GM12872 (cell line): ENCODE measurements at regions not wholly inside any gene's neighbourhood (a gene's known extent, or its start where the extent isn't known, plus 50 kb on each side); places are given as distances from the start of the nearest gene placed in this dataset.

Experiments
- TF ChIP-seq, protein P1 (sequence below): IDR thresholded peaks from 3 replicates; pipeline ENCODE4 v1.5.1; 2011; ENCODE audit warnings: low read depth, mild to moderate bottlenecking, low read length, moderate library complexity; ENCODE audit not compliant: insufficient read depth

DNA sequence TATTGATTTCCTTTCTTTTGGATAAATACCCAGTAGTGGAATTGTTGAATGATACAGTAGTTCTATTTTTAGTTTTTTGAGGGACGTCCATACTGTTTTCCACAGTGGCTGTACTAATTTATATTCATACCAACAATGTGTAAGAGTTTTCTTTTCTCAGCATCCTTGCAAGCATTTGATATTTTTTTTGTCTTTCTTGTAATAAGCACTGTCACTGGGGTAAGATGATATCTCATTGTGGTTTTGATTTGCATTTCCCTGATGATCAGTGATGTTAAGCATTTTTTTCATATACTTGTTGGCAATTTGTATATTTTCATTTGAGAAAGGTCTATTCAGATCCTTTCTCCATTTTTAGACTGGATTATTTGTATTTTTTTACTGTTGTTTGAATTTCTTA lies 308.7 kb downstream of the PTEN start:
- TF ChIP-seq, protein P1, sequence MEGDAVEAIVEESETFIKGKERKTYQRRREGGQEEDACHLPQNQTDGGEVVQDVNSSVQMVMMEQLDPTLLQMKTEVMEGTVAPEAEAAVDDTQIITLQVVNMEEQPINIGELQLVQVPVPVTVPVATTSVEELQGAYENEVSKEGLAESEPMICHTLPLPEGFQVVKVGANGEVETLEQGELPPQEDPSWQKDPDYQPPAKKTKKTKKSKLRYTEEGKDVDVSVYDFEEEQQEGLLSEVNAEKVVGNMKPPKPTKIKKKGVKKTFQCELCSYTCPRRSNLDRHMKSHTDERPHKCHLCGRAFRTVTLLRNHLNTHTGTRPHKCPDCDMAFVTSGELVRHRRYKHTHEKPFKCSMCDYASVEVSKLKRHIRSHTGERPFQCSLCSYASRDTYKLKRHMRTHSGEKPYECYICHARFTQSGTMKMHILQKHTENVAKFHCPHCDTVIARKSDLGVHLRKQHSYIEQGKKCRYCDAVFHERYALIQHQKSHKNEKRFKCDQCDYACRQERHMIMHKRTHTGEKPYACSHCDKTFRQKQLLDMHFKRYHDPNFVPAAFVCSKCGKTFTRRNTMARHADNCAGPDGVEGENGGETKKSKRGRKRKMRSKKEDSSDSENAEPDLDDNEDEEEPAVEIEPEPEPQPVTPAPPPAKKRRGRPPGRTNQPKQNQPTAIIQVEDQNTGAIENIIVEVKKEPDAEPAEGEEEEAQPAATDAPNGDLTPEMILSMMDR, result no peak

DNA sequence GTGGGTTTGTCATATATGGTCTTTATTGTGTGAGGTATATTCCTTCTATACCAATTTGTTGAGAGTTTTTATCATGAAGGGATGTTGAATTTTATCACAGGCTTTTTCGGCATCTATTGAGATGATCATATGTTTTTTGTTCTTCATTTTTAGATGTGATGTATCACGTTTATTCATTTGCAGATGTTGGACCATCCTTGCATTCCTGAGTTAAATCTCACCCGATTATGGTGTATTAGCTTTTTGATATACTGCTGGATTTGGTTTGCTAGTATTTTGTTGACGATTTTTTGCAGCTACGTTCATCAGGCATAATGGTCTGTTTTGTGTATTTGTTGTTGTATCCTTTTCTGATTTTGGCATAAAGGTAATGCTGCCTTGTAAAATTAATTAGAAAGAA lies 311.0 kb downstream of the PTEN start:
- TF ChIP-seq, protein P1, result no peak

DNA sequence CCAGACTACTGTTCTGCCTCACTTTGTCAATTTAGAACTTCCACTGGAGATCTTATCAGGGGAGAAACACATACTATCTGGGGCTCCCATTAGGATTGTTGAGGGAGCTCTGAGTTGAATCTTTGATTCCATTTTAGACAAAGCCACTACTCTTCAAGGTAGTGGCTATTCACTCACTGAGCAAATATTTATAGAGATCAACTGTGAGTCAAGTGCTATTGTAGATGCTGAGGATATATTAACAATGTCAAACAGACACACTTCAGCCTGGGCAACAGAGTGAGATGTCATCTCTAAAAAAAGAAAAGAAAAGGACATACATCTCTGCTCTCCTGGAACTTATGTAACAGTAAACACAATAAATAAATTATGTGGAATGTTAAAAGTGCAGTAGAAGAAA lies 315.3 kb downstream of the PTEN start:
- TF ChIP-seq, protein P1, result no peak

DNA sequence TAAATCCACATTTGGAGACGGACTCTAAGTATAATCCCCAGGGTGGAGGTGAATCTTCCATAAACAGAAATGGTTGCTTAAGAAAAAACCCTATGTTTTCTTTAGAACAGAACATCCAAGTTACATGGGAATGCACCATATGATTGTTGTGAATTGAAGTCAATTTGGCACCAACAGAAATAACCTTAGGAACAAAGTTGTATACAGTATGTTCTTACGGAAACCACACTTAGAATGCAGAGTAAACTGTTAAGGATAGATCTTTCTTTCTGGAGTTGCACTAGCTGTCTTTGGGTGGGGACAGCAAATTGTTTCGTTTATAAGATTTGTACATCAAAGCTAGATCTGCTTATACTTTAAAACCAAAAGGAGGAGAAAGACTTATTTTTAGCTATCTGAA lies 316.4 kb downstream of the PTEN start:
- TF ChIP-seq, protein P1, result no peak

DNA sequence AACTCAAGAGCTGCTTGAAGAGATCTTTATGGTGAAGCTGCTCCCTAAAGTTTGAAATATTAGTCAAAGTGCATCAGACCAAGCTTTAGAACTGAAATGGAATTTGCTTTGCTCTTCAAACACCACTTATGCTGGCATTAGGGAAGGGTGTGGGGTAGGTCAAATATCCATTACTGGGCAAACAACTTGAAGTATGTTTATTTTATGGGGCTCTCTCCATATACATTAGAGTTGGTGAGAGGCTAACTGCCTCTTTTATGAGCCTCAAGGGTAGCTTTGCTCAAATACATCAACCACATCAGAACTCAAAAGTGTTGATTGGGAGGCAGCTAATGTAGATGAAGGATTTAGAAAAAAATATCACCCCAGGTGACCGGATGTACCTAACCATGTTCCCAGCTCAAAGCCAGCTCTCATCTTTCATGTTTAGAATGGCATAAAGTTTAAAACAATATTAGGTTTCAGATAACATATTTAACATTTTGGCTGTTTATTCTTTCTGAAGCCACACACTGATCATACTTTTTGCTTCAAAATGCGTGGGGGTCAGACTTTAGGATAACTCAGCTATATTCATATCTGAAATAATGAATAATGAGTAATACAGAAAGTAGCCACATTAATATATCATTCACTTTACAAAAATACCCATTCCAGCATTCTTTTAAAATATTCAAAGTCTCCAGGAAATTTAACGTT lies 318.6 kb downstream of the PTEN start:
- TF ChIP-seq, protein P1, result no peak

- TF ChIP-seq, protein P1, result no peak
Measured at GRCh38 chr10:88182601-88182930, 319.1 kb downstream of the PTEN start.

GRCh38 chr10:88184543-88185297 lies 321.3 kb downstream of the PTEN start:
- TF ChIP-seq, protein P1, result no peak
